Body of pancreas (tissue), 4 donors: ENCODE measurements at regions not wholly inside any gene's neighbourhood (a gene's known extent, or its start where the extent isn't known, plus 50 kb on each side); places are given as distances from the start of the nearest gene placed in this dataset.

Source experiments
- CTCF ChIP-seq, 7 experiments: fragments of 450-650 bp in 4 of 7; fragments of 200-600 bp in 3 of 7; sonication (generic) in 3 of 7; IDR thresholded peaks; one replicate each; pipeline ENCODE4 v1.5.1; 2016 to 2019; ENCODE audit warnings: antibody characterized with exemption in 7 of 7
- POLR2A ChIP-seq, 3 donors: fragments of 450-650 bp; IDR thresholded peaks; one replicate each; pipeline ENCODE4 v1.6.1; 2016; ENCODE audit warnings: antibody characterized with exemption in 3 of 3, mild to moderate bottlenecking in 2 of 3

- TF ChIP-seq CTCF (IDR thresholded peaks at IDR 0.05), result no peak
- TF ChIP-seq POLR2A (IDR thresholded peaks at IDR 0.05), result no peak
Measured at GRCh38 chr3:86168512-86168911, 822.4 kb downstream of the VGLL3 start.
